GM19397 (cell line): ENCODE measurements at regions not wholly inside any gene's neighbourhood (a gene's known extent, or its start where the extent isn't known, plus 50 kb on each side); places are given as distances from the start of the nearest gene placed in this dataset.

Source experiments
- ATAC-seq: cut with Tn5 transposase; IDR thresholded peaks from one replicate; pipeline ENCODE4 v1.9.1; 2021; ENCODE audit warnings: mild to moderate bottlenecking, moderate library complexity; ENCODE audit not compliant: unreplicated experiment

- ATAC-seq, result no peak
Measured at GRCh38 chr2:215697003-215697402, 261.1 kb upstream of the FN1 start.

- no peak for ATAC-seq
Measured at GRCh38 chr2:215695861-215696260, 260.0 kb upstream of the FN1 start.

- no peak for ATAC-seq
Measured at GRCh38 chr2:215693999-215694580, 258.2 kb upstream of the FN1 start.

GRCh38 chr2:215693193-215693998 lies 257.5 kb upstream of the FN1 start:
- no peak for ATAC-seq

GRCh38 chr2:215692387-215693079 lies 256.7 kb upstream of the FN1 start:
- no peak for ATAC-seq

DNA sequence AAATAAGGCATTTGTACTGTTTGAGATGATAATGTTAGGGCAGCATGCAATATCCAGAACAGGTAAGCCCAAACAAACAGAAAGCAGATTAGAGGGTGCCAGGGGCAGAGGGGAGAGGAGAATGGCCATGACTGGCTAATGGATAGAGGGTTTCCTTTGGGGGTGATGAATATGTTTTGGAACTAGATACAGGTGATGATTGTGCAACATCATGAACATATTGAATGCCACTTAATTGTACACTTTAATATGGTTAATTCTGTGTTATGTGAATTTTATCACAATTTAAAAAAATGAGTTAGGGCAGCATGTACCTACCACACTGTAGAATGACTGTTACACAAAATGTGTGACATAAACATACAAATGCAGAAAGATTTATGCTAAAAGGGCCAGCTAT lies 255.5 kb upstream of the FN1 start:
- ATAC-seq, result no peak

DNA sequence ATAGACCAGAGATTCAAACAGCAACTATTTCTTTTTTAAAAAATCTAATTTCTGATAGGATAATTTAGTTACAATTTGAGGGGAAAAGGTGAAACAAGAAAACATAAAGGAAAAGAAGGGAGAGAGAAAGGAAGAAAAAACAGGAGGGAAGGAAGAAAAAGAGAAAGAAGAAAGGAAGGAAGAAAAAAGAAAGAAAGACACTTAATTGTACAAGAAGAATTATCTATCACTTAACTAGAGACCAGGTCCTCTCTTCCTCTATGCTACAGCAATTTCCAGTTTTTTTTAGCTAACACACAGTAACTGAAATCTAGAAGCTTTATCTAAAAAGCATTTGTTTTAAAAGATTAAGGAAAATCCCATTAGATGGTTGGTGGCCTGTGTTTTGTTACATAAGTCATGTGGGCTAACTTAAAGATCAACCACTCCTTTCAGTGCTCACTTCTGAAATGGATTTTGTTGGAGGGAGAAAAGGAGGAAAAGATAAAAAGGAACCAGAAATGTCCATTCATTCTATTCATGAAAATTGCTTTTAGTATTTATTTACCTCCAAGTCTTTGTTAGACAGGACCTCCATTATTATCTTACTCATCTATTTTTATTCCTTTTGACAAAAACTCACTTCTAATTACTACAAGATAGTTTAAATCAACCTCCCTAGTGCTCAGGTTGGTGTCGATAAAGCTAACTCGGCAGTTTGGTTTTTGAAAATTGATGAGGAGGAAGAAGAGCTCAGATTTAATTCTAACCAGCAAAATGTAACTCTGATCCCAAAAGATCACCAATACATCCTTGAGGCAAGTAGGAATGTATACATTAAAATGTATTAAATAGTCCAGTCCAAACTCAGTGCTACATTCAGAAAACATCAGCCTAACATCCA lies 251.5 kb upstream of the FN1 start:
- no peak for ATAC-seq

- ATAC-seq, result no peak
Measured at GRCh38 chr2:215685238-215685990, 249.5 kb upstream of the FN1 start.

GRCh38 chr2:215684448-215685237 lies 248.8 kb upstream of the FN1 start:
- no peak for ATAC-seq

- ATAC-seq, result no peak
Measured at GRCh38 chr2:215683295-215683694, 247.4 kb upstream of the FN1 start.

- no peak for ATAC-seq
Measured at GRCh38 chr2:215681799-215682596, 246.1 kb upstream of the FN1 start.

DNA sequence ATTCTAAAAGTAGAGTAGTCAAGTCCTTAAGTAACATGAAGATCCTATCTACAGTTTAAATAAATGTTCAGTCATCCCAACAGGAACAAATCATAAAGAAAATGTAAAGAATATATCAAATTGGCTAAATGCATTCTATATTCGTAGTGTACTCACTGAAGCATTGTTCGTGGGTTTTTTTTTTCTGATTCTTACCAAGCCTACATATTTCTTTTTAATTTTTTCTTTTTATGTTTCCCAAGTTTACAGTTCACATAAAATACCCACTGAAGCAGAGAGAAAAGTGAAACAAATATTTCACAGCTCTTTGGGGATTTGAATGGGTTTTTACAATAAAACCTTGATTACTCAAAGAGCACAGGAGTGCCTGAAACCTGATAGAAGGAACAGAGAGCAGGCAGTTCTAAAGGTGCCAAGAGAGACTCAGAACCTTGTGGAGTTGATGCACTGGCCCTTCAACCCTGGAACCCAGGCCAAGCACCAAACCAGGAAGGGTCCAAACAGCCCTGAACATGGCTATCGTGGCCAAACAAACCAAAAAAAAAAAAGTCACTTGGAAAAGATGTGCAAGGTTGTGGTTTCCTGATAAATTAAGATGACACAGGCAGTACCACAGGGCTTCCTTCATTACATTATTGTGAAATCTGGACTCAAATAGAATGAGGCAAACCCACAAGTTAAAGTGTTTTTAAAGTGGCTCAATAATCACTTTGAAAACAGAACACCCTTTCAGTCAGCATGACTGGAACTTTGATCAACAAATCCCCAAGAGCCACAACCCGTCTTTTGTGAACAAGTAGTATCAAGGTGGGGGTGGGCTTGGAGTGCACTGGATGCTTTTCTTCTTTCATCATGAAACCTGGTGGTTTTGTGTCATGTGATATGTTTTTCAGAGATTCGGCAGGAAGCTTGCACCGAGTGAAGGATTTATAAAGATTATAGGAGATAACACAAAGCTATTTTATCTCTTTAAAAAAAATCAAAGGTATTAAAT lies 245.0 kb upstream of the FN1 start:
- ATAC-seq, result no peak

DNA sequence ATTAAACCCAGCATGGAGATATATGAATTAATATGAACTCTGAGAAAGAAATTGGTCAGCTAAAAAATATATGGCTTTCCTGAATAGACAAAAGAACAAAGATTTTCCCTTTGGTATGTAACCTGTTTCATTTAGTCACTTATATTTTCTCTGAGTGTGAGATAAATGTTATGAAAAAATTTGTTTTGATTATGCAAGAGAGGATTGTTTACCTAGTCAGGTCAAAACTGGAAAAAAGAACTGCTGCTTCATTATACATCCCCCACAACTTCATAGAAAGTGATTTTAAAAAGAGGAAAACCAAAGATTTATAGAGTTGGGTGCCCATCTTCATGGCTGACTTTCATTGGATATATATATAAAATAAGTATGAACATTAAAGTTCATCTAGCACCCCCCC lies 242.2 kb upstream of the FN1 start:
- ATAC-seq, result no peak

DNA sequence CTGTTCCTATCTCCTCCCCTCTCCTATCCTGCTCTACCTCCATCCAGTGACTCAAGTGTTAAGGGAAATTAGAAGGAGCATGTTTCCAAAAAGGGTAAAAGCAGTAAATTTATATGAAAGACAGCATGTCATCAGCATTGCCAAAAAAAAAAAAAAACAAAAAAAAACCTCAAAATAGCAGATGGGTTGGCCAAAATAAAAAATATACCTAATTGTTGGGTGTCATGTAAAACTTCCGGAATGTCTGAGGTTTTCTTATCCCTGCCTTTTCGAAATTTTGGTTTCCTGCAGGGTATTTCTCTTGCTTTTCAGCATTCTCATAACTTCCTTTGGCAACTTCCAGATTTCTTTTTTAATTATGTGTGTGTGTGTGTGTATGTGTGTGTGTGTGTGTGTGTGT lies 241.6 kb upstream of the FN1 start:
- no peak for ATAC-seq

DNA sequence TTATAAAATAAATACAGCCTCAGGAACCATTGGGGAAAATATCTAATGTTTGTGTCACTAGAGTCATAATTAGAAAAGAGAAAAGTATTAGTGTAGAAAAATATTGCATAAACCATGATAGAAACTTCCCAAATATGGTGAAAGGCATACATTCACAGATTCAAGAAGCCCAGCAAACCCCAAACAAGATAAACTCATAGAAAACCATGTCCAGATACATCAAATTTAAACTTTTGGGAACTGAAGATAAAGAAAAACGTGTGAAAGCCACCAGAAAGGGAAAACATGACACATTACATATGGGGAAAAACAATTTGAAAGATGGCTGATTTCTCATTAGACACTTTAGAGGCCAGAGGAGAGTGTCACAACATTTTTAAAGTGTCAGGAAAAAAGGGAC lies 236.5 kb upstream of the FN1 start:
- ATAC-seq, result no peak

- ATAC-seq, result no peak
Measured at GRCh38 chr2:215671691-215672090, 235.8 kb upstream of the FN1 start.

DNA sequence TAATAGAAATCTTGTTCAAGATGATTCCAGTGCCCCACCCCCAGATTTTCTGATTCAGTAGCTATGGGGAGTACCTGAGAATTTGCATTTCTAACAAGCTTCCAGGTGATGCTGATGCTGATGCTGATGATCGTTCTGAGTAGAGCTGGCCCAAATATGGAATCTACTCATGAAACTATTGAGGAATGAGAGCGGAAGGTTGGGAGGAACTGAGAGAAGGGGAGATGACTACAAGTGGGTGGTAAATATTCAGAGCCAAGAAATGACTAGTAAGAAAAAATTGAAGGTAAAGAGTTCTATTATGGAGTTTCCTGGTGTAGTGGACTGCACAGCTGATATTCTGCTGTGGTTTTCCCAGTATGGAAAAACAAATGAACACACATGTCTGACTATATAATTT lies 235.4 kb upstream of the FN1 start:
- ATAC-seq, result no peak

GRCh38 chr2:215670396-215670795 lies 234.5 kb upstream of the FN1 start:
- no peak for ATAC-seq
